ES-I3 (cell line): ENCODE measurements at regions not wholly inside any gene's neighbourhood (a gene's known extent, or its start where the extent isn't known, plus 50 kb on each side); places are given as distances from the start of the nearest gene placed in this dataset.

ENCODE experiments used
- H3K36me3 ChIP-seq: 2 replicates; pipeline ENCODE4 v1.6.1; 2013; ENCODE audit warnings: mild to moderate bottlenecking, low read length, control low read depth, moderate library complexity; ENCODE audit not compliant: insufficient read depth
- H3K4me1 ChIP-seq: 2 replicates; pipeline ENCODE4 v1.6.1; 2013; ENCODE audit warnings: mild to moderate bottlenecking, control low read depth, low read length; ENCODE audit not compliant: insufficient read depth
- H3K9ac ChIP-seq: 2 replicates; pipeline ENCODE4 v1.6.1; 2013; ENCODE audit warnings: low read depth, mild to moderate bottlenecking, low read length, moderate library complexity
- H3K9me3 ChIP-seq: 2 replicates; pipeline ENCODE4 v1.6.1; 2013; ENCODE audit warnings: mild to moderate bottlenecking, low read length, moderate library complexity; ENCODE audit not compliant: control insufficient read depth, insufficient read depth

DNA sequence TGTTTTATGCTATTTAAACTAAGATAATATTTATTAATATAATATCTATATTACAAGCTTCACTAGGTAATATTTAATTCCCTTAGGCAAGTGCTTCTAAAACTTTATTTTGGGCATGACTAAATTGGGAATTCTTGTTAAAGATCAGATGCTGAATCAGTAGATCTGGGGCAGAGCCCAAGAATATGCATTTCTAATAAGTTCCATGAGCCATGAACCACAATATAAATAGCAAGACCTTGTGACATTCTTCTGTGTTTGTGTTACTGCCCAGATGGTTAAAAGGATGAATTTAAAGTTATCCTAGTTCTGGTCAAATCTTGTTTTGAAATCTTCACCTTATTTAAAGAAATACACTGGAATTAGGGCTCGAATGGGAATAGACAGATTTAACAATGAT is 258.4 kb upstream of the CACNA2D1 start:
- Histone ChIP-seq H3K9me3 (no peaks in the 10 kb centered on the region), H3K4me1 (peaks cover 21% of the 10 kb centered on the region), H3K9ac (no peak overlapping the region), H3K36me3 (no peaks in the 10 kb centered on the region)

DNA sequence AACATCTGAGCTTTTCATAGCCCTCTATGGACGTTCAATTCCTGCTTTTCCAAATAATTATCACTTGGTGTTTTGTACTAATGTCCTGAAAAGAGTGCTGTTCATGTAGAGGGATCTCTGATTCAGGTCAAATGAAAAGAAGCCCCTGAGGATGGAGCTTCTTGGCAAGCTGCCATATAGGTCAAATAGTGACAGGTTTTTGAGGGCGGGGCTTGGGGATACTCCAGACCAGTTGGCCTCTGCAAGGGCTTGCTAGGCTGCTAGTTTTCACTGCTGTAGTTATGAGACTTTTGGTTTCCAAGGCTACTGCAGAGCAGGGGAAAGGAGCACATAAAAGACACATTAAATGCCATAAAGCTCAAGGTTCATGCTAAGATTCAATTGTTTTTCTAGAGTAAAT is 257.2 kb upstream of the CACNA2D1 start:
- Histone ChIP-seq H3K9me3 (no peaks in the 10 kb centered on the region), H3K9ac (no peak overlapping the region), H3K36me3 (no peaks in the 10 kb centered on the region), H3K4me1 (peaks cover 21% of the 10 kb centered on the region)

DNA sequence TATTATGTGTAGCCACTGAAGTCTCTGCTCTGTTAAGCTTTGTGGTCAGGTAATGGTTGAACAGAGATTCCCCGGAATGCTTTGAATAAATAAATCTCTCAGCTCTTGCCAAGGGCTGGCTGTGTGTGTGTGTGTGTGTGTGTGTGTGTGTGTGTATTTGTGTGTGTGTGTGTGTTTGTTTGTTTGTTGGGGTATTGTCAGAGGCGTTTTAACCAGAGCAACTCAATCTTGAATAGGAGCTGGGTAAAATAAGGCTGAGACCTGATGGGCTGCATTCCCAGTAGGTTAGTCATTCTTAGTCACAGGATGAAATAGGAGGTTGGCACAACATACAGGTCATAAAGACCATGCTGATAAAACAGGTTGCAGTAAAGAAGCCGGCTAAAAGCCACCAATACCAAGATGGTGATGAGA is 256.2 kb upstream of the CACNA2D1 start:
- H3K36me3 ChIP-seq, result no peaks in the 10 kb centered on the region

DNA sequence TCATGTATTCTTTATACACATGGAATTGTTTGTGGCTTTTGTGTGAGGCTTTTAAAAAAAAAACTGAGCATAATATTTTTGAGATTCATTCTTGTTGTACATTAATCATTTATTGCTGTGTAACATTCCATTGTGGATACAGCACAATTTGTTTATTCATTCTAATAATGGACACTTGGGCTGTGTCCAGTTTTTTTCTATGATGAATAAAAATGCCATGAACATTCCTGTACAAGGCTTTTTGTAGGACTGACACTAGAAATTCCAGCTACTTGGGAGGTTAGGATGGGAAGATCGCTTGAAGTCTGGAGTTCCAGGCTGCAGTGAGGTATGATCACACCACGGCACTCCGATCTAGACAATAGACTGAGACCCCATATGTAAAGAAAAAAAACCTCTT is 254.3 kb upstream of the CACNA2D1 start:
- no peak overlapping the region for H3K9ac ChIP-seq
- peaks cover 21% of the 10 kb centered on the region for H3K4me1 ChIP-seq
- H3K36me3 ChIP-seq, result no peaks in the 10 kb centered on the region
- no peaks in the 10 kb centered on the region for H3K9me3 ChIP-seq

More for the DNA sequence above, 256.2 kb upstream of the CACNA2D1 start:
- H3K9me3 ChIP-seq, result no peaks in the 10 kb centered on the region
- peaks cover 15% of the 10 kb centered on the region for H3K4me1 ChIP-seq
- no peak overlapping the region for H3K9ac ChIP-seq

DNA sequence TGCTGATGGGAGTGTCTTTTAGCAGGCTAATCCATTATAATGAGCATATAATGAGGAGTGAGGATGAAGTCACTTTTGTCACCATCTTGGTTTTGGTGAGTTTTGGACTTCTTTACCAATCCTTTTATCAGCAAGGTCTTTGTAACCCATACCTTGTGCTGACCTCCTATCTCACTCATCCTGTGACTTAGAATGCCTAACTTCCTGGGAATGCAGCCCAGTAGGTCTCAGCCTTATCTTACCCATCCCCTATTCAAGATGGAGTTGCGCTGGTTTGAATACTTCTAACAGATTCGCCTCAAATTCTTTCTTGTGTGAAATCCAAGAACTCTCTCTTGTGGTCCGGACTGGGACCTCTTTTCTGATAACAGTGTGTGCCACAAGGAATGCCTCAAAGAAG is 253.1 kb upstream of the CACNA2D1 start:
- H3K4me1 ChIP-seq, result peaks cover 21% of the 10 kb centered on the region

DNA sequence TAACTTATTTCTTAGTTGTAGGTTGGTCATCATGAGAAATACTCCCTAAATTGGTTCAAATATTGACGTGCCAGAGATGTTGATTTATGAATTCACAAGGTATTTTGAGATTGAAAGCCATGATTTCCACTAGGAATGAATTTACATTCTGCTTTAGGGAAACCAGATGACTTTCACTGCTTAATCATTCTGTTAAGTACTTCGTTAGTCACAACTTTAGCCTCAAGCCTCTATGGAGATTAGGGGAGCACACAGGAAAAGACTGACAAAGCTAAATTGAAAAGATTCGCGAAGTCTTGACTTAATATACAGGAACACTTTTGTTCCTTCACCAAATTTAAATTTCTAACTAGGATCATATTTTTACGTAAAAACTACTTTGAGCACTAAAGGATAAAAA is 250.4 kb upstream of the CACNA2D1 start:
- Histone ChIP-seq H3K36me3 (no peaks in the 10 kb centered on the region), H3K9ac (no peak overlapping the region), H3K9me3 (no peaks in the 10 kb centered on the region), H3K4me1 (peaks cover 7% of the 10 kb centered on the region; the same call in 1 of the 2 replicates)

More for the DNA sequence above, 253.1 kb upstream of the CACNA2D1 start:
- no peak overlapping the region for H3K9ac ChIP-seq
- no peaks in the 10 kb centered on the region for H3K9me3 ChIP-seq
- no peaks in the 10 kb centered on the region for H3K36me3 ChIP-seq

DNA sequence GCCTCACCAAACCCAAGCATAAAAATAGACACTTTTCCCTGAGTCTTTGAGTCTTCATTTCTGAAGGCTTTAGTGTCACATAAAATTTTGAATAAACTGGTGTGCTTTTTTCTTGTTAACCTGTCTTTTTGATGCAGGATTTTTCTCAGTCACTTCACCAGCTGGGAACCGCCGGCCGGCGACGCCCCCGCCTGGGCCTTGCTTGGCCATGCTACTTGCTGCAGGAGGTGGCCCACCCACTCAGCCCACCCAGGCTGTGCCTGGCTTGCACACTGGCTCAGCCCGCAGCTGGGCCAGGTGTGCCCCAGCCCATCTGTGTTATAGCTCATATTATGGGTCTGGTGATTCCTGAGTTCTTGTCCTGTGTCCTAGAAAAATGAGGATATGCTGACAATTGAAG is 247.4 kb upstream of the CACNA2D1 start:
- no peak overlapping the region for H3K9ac ChIP-seq
- no peaks in the 10 kb centered on the region for H3K36me3 ChIP-seq
- no peaks in the 10 kb centered on the region for H3K9me3 ChIP-seq
- H3K4me1 ChIP-seq, result peaks cover 7% of the 10 kb centered on the region; the same call in 1 of the 2 replicates

DNA sequence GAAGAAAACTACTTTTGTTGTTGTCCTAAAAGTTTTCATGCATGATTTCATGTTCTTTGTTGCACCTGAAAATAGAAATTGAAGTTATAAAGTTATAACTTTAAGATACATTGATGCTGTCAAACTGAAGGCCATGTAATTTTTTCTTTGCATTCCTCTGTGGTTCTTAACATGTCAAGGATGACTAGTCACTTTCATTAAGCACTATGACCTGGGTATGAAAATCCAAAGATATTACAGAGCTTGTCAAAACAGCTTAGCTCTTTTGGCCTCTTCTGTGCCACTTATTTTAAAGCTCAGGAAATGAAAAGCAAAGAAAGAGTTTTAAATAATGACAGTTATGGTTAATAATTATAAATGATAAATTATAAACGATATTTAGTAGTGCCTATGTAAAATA is 241.6 kb upstream of the CACNA2D1 start:
- Histone ChIP-seq H3K9me3 (no peaks in the 10 kb centered on the region), H3K4me1 (no peaks in the 10 kb centered on the region), H3K9ac (no peak overlapping the region), H3K36me3 (no peaks in the 10 kb centered on the region)

DNA sequence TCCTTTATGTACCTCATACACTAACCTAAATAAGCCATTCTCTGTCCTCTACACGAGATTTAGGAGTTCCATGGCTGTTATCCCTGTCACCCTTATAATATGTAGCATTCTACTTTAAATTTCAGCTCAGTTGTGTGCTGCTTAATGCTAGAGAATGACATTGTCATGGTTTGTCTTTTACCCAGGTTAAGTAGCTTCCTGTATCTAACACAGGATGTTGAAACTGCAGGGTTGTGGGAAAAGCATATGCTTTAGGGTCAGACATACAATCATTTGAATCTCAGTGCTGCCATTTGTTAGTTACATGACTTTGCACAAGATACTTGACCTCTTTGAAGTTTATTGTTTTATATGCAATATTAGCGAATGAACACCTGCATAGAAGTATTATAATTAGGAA is 235.1 kb upstream of the CACNA2D1 start:
- no peaks in the 10 kb centered on the region for H3K9me3 ChIP-seq
- H3K9ac ChIP-seq, result no peak overlapping the region
- H3K36me3 ChIP-seq, result no peaks in the 10 kb centered on the region
- peaks cover 22% of the 10 kb centered on the region for H3K4me1 ChIP-seq

DNA sequence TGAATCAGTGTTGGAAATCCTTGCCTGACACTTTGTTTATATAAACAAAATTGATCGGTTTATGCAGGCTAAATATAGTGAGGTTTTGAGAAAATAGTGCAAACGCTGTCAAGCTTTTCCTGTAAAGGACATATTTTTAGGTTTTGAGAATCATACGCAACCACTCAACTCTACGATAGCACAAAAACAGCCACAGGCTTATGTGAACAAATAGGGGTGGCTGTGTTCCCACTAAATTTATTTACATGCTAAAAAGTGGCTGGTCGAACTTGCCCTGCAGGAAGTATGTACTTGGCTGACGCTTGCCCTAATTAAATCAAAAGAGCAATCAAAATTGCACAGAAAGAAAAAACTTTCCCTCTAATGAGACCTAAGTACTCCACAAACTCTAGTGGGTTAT is 234.7 kb upstream of the CACNA2D1 start:
- no peaks in the 10 kb centered on the region for H3K36me3 ChIP-seq
- no peak overlapping the region for H3K9ac ChIP-seq
- peaks cover 22% of the 10 kb centered on the region for H3K4me1 ChIP-seq
- no peaks in the 10 kb centered on the region for H3K9me3 ChIP-seq

DNA sequence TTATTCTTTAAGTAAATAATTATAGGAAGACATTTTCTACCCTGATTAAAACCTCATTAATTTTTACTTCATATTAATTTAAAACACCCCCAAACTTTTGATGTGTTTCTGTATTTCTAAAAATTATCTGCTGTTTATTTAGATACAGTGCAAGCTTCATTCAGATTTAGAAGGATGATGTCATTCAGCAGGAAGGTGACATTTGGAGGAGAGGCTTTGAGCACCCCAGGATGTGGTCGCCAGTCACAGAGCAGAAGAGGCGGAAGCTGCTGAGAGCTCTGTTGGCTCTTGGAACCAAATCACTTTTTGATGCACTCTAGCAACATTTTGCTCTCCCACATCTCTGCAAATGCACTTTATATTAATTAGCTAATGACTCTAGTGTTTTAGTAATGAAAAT is 233.9 kb upstream of the CACNA2D1 start:
- H3K36me3 ChIP-seq, result no peaks in the 10 kb centered on the region
- no peak overlapping the region for H3K9ac ChIP-seq
- H3K4me1 ChIP-seq, result peaks cover 22% of the 10 kb centered on the region
- H3K9me3 ChIP-seq, result no peaks in the 10 kb centered on the region

DNA sequence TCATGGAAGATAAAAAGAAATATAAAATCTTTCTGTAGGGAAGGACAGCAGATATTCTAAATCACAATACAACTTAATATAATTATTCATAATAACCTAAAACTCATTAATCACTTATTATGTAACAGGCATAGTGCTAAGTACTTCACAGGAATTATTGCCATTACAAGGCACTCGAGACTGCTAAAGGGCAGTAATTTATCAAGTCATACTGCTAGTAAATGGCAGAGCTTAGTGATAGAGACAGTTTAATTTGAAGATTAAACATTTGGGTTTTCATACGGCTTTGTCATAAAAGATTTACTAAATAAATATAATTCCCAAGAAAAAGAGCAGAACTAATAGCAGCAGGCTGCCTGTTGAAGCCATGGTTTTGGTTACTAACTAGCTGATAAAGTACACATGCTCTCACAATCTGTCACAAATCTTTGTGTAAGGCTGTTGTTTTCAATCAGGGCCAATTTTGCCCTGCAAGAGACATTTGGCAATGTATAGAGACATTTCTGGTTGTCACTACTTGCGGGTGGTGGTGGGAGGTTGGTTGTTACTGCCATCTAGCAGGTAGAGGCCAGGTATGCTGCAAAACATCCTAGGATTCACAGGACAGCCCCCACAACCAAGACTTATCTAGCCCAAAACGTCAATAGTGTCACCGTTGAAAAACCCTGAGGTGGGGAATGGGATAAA is 233.3 kb upstream of the CACNA2D1 start:
- Histone ChIP-seq H3K9me3 (no peaks in the 10 kb centered on the region), H3K9ac (no peak overlapping the region), H3K4me1 (peaks cover 22% of the 10 kb centered on the region), H3K36me3 (no peaks in the 10 kb centered on the region)

DNA sequence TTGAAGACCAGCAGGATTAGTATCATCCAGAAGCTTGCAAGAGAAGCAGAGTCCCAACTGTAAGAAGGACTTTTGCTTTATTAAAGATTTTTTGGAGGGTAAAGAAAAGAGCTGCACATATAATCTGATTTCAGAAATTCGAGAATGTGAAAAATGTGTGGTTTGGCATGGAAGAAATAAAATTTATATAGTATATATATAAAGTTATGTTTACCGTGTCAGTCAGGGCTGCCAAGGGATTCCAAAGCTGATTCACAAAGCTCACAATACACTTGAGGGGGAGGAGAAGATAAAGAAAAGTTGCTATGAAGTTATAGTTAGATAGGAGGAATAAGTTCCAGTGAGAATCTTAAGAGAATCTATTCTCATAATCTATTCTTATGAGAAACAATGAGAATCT is 231.8 kb upstream of the CACNA2D1 start:
- no peak overlapping the region for H3K9ac ChIP-seq
- H3K36me3 ChIP-seq, result no peaks in the 10 kb centered on the region
- H3K9me3 ChIP-seq, result no peaks in the 10 kb centered on the region
- peaks cover 22% of the 10 kb centered on the region for H3K4me1 ChIP-seq

DNA sequence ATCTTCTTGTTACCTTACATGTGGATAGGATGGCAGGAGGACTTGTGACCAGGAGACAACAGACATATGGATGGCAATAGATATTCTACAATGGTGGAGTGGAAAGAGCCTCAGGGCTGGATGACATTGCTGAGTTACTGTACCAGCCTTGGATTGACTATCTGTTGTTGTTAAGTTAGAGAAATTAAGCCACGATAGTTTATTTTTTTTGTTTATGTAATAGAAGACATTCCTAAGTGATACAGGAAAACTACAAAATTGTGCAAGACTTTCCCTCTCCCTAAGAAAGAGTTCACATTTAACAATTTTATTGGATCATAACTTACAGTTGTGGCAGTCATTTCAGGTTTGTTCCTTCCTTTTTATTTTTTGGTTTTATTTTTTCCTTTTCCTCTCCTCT is 230.7 kb upstream of the CACNA2D1 start:
- no peak overlapping the region for H3K9ac ChIP-seq
- H3K4me1 ChIP-seq, result peaks cover 22% of the 10 kb centered on the region
- no peaks in the 10 kb centered on the region for H3K9me3 ChIP-seq
- H3K36me3 ChIP-seq, result no peaks in the 10 kb centered on the region

DNA sequence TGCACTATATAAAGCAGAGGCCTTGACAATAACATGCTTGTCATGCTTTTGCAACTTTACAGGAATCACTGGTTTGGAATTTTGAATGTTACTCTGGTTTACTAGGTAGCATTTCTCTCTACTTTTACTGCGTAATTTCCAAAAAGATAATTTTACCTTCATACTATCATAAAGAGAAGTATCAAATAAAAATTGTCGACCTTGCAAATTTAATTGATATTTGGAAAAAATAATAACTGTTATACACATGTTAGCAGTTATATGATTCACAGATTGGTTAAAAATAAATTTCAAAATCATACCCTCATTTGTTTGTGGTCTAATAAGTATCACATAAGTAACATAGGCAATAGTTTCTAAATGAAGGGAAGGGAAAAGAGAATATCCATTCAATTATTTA is 228.5 kb upstream of the CACNA2D1 start:
- H3K36me3 ChIP-seq, result no peaks in the 10 kb centered on the region
- no peaks in the 10 kb centered on the region for H3K9me3 ChIP-seq
- 0 out of 2 replicates have a peak, but pooled peaks cover 4% of the 10 kb centered on the region for H3K4me1 ChIP-seq
- H3K9ac ChIP-seq, result no peak overlapping the region
